Activated CD4-positive, alpha-beta T cell treated with anti-CD3 and anti-CD28 coated beads, Interleukin-2, amount 50 U/mL, for 48 hours (primary cell): ENCODE measurements at regions not wholly inside any gene's neighbourhood (a gene's known extent, or its start where the extent isn't known, plus 50 kb on each side); places are given as distances from the start of the nearest gene placed in this dataset.

Experiments used
- DNase-seq, 2 experiments: peaks; one replicate each; pipeline ENCODE4 v3.0.0-alpha.2; 2020

DNA sequence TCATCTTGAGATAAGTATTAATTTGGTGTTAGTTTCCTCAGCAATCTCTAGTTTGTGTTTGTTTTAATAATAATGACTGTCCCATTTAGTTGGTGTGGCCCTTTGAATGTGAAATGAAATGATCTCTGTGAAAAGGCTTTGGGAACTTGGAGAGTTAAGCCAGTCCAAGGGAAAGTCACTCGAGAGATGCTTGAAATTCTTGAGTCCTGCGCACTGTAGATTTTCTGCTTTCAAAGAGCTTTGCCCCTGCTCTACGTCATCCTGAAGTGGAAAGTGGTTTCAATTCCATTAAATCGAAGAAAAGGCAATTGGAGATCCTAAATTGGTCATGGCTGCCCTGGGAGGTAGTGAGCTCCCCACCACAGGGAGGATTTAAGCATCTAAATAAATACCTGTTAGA is 403.8 kb downstream of the ZNF536 start:
- no peak for DNase-seq

GRCh38 chr19:30774252-30774766 is 402.1 kb downstream of the ZNF536 start:
- DNase-seq = no peak

- no peak for DNase-seq
Observed at GRCh38 chr19:30762651-30763050, 390.5 kb downstream of the ZNF536 start.

GRCh38 chr19:30760014-30760413 is 387.8 kb downstream of the ZNF536 start:
- DNase-seq = no peak

- no peak for DNase-seq
Observed at GRCh38 chr19:30757837-30758617, 385.8 kb downstream of the ZNF536 start.

GRCh38 chr19:30757104-30757836 is 385.1 kb downstream of the ZNF536 start:
- DNase-seq = no peak

GRCh38 chr19:30755581-30755980 is 383.4 kb downstream of the ZNF536 start:
- no peak for DNase-seq

- DNase-seq = no peak
Observed at GRCh38 chr19:30754162-30754561, 382.0 kb downstream of the ZNF536 start.

GRCh38 chr19:30752876-30753275 is 380.7 kb downstream of the ZNF536 start:
- no peak for DNase-seq

- DNase-seq = no peak
Observed at GRCh38 chr19:30752201-30752600, 380.0 kb downstream of the ZNF536 start.

GRCh38 chr19:30745476-30745985 is 373.3 kb downstream of the ZNF536 start:
- no peak for DNase-seq

GRCh38 chr19:30744741-30745475 is 372.7 kb downstream of the ZNF536 start:
- no peak for DNase-seq

GRCh38 chr19:30743702-30744101 is 371.5 kb downstream of the ZNF536 start:
- no peak for DNase-seq

- no peak for DNase-seq
Observed at GRCh38 chr19:30743011-30743410, 370.8 kb downstream of the ZNF536 start.

DNA sequence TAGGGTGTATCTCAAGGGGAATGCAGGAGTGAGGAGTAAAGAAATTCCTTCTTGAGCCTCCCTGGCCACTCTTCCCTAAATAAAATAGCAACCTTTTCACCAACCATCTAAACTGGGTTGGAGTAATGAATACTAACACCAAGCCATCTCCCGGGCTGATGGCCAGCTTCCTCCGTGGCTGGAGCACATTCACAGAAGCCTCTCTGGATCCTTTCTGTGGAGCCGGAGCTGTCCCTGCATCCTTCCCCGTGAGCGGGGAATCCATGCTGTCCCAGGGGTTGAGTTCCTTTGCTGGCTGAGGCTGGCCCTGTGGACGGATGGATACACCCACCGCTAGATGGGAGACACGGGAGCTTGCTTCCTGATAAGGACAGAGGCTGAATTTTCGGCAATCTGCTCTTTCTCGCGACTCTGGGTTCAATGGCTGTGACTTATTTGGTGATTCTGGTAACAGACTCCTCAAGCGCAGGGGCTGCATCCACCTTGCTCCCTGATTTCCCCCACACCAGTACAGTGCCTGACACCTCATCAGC is 370.3 kb downstream of the ZNF536 start:
- DNase-seq = no peak

- no peak for DNase-seq
Observed at GRCh38 chr19:30741566-30741965, 369.4 kb downstream of the ZNF536 start.

- no peak for DNase-seq
Observed at GRCh38 chr19:30739394-30739793, 367.2 kb downstream of the ZNF536 start.

DNA sequence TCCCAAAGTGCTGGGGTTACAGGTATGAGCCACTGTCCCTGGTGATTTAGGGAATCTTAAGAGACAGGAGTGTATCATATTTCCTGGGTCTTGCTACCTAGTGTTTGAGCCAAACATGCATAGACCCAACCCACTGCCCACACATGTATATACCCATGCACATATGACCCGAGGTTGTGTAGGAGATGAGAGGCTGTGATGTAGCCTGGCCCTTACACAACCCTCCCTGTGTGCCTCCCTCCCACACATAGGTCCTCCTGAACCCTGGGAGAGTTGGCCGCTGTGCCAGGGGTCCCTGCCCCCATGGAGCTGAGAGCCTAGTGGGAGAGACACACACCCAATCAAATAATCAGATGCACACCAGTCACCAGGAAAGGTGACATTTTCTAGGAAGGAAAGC is 365.9 kb downstream of the ZNF536 start:
- DNase-seq = no peak

GRCh38 chr19:30734669-30735068 is 362.5 kb downstream of the ZNF536 start:
- DNase-seq = no peak

- no peak for DNase-seq
Observed at GRCh38 chr19:30733826-30734550, 361.8 kb downstream of the ZNF536 start.

DNA sequence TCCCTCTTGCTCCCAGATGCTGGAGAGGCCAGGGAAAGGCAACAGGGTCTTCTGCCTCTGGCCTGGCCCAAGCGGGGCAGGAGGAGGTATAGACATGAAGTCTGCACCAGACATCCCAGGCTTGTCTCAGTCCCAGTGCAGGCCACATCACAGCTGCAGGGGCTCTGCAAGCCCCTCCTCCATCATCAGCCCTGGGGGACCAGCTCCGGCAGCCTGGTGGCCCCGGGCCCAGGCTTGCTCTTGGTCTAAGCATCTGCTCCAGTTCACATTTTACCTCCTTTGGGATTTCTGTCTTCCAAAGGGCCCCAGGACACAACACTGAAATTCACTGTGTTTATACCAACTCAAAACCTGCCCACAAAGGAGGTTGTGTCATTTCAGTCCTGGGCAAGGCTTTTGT is 359.4 kb downstream of the ZNF536 start:
- no peak for DNase-seq

DNA sequence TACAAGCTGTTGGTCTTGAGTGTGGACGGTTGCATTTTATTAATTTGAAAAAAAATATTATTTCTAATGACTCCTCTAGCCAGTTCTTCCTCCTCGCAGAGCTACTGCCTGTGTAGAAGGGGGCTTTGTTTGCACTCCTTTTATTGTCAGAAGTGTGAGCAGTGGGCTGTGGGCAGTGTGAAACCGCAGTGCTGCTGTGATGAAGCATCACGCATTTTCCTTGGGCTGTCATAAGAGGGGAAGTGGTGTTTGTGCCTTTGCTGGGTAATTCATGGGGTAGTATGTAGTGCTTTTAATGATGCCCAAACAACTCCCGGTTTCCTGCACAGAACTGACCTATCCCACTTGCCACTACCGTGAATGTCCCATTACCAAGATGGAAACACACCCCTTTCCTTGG is 357.3 kb downstream of the ZNF536 start:
- no peak for DNase-seq
